Fibroblast of lung (primary cell): ENCODE measurements at regions not wholly inside any gene's neighbourhood (a gene's known extent, or its start where the extent isn't known, plus 50 kb on each side); places are given as distances from the start of the nearest gene placed in this dataset.

ENCODE experiments used
- DNase-seq, 2 donors: peaks; one replicate each; pipeline versions ENCODE4 v3.0.0 to v3.0.0-alpha.2; 2010; ENCODE audit warnings: low read depth in 2 of 2
- H2AFZ ChIP-seq: 2 replicates; pipeline ENCODE4 v1.5.1; 2012; ENCODE audit warnings: low read length, control low read depth, inconsistent platforms
- H3K27ac ChIP-seq: 2 replicates; pipeline ENCODE4 v1.5.1; 2011; ENCODE audit warnings: low read length, control low read depth; ENCODE audit not compliant: insufficient read depth
- H3K27me3 ChIP-seq: 2 replicates; pipeline ENCODE4 v1.5.1; 2011; ENCODE audit warnings: mild to moderate bottlenecking, low read length; ENCODE audit not compliant: control insufficient read depth, insufficient read depth
- H3K36me3 ChIP-seq: 2 replicates; pipeline ENCODE4 v1.5.1; 2011; ENCODE audit warnings: low read length; ENCODE audit not compliant: control insufficient read depth, insufficient read depth
- H3K4me1 ChIP-seq: 2 replicates; pipeline ENCODE4 v1.5.1; 2011; ENCODE audit warnings: low read length; ENCODE audit not compliant: control insufficient read depth, insufficient read depth; ENCODE audit errors: extremely low read depth
- H3K4me2 ChIP-seq: 2 replicates; pipeline ENCODE4 v1.5.1; 2011; ENCODE audit warnings: low read length, control low read depth; ENCODE audit not compliant: insufficient read depth; ENCODE audit errors: extremely low read depth
- H3K4me3 ChIP-seq, 4 experiments: fragments of 200-600 bp in 1 of 4; sonication (generic) in 1 of 4; replicated peaks in 1 of 4; 2 replicates each; pipeline ENCODE4 v1.5.1; 2011 to 2016; ENCODE audit warnings: low read length in 4 of 4, low read depth in 3 of 4, mild to moderate bottlenecking in 3 of 4, control low read depth in 2 of 4, inconsistent platforms in 1 of 4, mixed read lengths in 1 of 4; ENCODE audit not compliant: insufficient read depth in 1 of 4; ENCODE audit errors: control extremely low read depth in 1 of 4
- H3K79me2 ChIP-seq: 2 replicates; pipeline ENCODE4 v1.5.1; 2012; ENCODE audit warnings: mild to moderate bottlenecking, low read length, inconsistent platforms; ENCODE audit not compliant: control insufficient read depth, insufficient read depth
- H3K9ac ChIP-seq: 2 replicates; pipeline ENCODE4 v1.5.1; 2011; ENCODE audit warnings: mild to moderate bottlenecking, low read length, control low read depth; ENCODE audit not compliant: insufficient read depth
- H3K9me3 ChIP-seq: 2 replicates; pipeline ENCODE4 v1.5.1; 2012; ENCODE audit warnings: low read depth, low read length; ENCODE audit not compliant: control insufficient read depth, insufficient read depth
- H4K20me1 ChIP-seq: 2 replicates; pipeline ENCODE4 v1.5.1; 2011; ENCODE audit warnings: low read length; ENCODE audit not compliant: control insufficient read depth, insufficient read depth; ENCODE audit errors: extremely low read depth
- CTCF ChIP-seq, 2 donors: IDR thresholded peaks in 1 of 2; conservative IDR thresholded peaks in 1 of 2; 1 replicate in 1 of 2; 2 replicates in 1 of 2; pipeline ENCODE4 v1.5.1; 2011 to 2012; ENCODE audit warnings: low read length in 2 of 2, control low read depth in 1 of 2, inconsistent platforms in 1 of 2, low read depth in 1 of 2, mild to moderate bottlenecking in 1 of 2
- EZH2 ChIP-seq: IDR thresholded peaks from 2 replicates; pipeline ENCODE4 v1.5.1; 2012; ENCODE audit warnings: low read length, control low read depth, mild to moderate bottlenecking; ENCODE audit errors: missing control alignments

- Histone ChIP-seq H3K27me3 (no peaks in the 10 kb centered on the region), H2AFZ (no peak overlapping the region), H3K36me3 (no peaks in the 10 kb centered on the region), H3K4me2 (no peak overlapping the region), H3K79me2 (no peaks in the 10 kb centered on the region), H3K9ac (no peak overlapping the region), H3K27ac (no peak overlapping the region), H3K4me3 (no peak overlapping the region), H3K9me3 (no peaks in the 10 kb centered on the region), H4K20me1 (no peaks in the 10 kb centered on the region), H3K4me1 (no peaks in the 10 kb centered on the region)
- no peak for DNase-seq
- no peak for TF ChIP-seq EZH2
- TF ChIP-seq CTCF (conservative IDR thresholded peaks at IDR 0.05 in 1 of 2, IDR thresholded peaks at IDR 0.05 in 1 of 2; ENCODE audit: low read depth in 1 of 2, low read length in 2 of 2) = no peak
Measured at GRCh38 chr3:132262956-132263355, 54.3 kb upstream of the ACP3 start.

DNA sequence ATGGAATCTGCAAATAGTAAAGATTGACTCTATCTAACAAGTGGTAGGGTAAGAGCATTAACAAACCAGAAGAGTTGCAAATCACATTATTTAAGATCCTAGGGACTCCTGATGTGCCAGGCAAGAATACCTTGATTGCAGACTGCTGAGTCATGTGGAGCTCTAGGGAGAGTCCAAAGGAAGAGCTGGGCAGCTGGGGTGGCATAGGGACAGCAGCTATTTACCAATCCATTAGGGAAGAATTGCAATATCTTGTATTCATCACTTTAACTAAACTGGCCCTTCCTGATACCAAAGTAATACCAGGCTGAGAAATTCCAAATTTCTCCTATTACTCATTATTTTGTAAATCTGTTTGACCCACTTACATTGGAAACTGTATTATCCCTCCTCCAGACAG, 52.2 kb upstream of the ACP3 start:
- H2AFZ ChIP-seq = no peak overlapping the region
- no peaks in the 10 kb centered on the region for H3K9me3 ChIP-seq
- no peak for DNase-seq
- H3K27me3 ChIP-seq = no peaks in the 10 kb centered on the region
- H3K36me3 ChIP-seq = no peaks in the 10 kb centered on the region
- no peaks in the 10 kb centered on the region for H4K20me1 ChIP-seq
- TF ChIP-seq CTCF (conservative IDR thresholded peaks at IDR 0.05 in 1 of 2, IDR thresholded peaks at IDR 0.05 in 1 of 2; ENCODE audit: low read depth in 1 of 2, low read length in 2 of 2) (no peak), EZH2 (no peak)
- no peak overlapping the region for H3K27ac ChIP-seq
- no peaks in the 10 kb centered on the region for H3K79me2 ChIP-seq
- H3K4me3 ChIP-seq = no peak overlapping the region
- H3K9ac ChIP-seq = no peak overlapping the region
- H3K4me2 ChIP-seq = no peak overlapping the region
- no peaks in the 10 kb centered on the region for H3K4me1 ChIP-seq

DNA sequence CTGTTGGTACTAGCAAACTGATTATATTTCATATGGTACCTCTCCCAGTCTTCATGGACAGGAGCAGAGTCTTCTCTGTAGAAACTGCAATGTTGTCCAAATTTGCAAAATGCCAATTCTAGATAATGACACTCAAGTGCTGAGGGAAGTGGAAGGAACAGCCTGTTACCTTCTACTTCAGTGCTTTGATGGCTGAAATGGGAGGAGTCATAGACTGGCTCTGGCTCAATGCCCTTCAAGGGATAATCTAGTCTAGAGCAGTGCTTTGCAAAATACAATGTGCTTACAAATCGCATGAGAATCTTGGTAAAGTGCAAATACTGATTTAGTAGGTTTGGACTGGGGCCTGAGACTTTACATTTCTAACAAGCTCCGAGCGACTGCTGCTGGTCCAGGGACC, 51.7 kb upstream of the ACP3 start:
- TF ChIP-seq CTCF (conservative IDR thresholded peaks at IDR 0.05 in 1 of 2, IDR thresholded peaks at IDR 0.05 in 1 of 2; ENCODE audit: low read depth in 1 of 2, low read length in 2 of 2) (no peak), EZH2 (no peak)

More for the DNA sequence above, 51.7 kb upstream of the ACP3 start:
- Histone ChIP-seq H3K27me3 (no peaks in the 10 kb centered on the region), H2AFZ (no peak overlapping the region), H3K9me3 (no peaks in the 10 kb centered on the region), H4K20me1 (no peaks in the 10 kb centered on the region), H3K4me2 (no peak overlapping the region), H3K79me2 (no peaks in the 10 kb centered on the region), H3K4me1 (no peaks in the 10 kb centered on the region), H3K4me3 (no peak overlapping the region), H3K9ac (no peak overlapping the region), H3K27ac (no peak overlapping the region), H3K36me3 (no peaks in the 10 kb centered on the region)
- DNase-seq = no peak
